GM18907 (cell line): ENCODE measurements at regions not wholly inside any gene's neighbourhood (a gene's known extent, or its start where the extent isn't known, plus 50 kb on each side); places are given as distances from the start of the nearest gene placed in this dataset.
"Not testable (repeated sequence)": the region's sequence is repeated elsewhere in the genome, so short reads cannot be mapped to it uniquely, and the experiment has no call there.

Experiments used
- ATAC-seq: cut with Tn5 transposase; IDR thresholded peaks from one replicate; pipeline ENCODE4 v1.9.1; 2021; ENCODE audit warnings: mild to moderate bottlenecking, moderate library complexity; ENCODE audit not compliant: unreplicated experiment

DNA sequence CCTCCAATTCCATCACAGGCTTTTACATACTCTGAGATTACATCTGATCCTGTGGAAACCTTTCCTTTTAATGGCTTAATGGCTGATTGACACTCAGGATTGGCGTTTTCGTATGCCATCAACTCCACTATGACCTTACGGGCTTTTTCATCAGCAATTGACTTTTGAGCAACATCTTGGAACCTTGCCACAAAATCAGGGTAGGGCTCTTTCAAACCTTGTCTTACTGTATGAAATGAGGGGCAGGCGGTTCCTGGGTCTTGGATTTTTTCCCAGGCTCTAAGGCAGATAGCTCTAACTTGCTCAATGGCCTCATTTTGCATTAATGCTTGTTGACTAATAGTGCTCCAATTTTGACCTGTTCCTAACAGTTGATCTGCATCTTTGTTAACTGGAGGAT, 250.9 kb upstream of the PRKCQ start:
- not testable (repeated sequence) for ATAC-seq

DNA sequence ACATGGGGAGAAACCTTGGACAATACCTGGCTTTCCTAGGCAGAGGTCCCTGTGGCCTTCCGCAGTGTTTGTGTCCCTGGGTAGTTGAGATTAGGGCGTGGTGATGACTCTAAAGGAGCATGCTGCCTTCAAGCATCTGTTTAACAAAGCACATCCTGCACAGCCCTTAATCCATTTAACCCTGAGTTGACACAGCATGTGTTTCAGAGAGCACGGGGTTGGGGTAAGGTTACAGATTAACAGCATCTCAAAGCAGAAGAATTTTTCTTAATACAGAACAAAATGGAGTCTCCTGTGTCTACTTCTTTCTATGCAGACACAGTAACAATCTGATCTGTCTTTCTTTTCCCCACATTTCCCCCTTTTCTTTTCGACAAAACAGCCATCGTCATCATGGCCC, 244.7 kb upstream of the PRKCQ start:
- not testable (repeated sequence) for ATAC-seq

GRCh38 chr10:6823770-6824169, 243.7 kb upstream of the PRKCQ start:
- no peak for ATAC-seq

DNA sequence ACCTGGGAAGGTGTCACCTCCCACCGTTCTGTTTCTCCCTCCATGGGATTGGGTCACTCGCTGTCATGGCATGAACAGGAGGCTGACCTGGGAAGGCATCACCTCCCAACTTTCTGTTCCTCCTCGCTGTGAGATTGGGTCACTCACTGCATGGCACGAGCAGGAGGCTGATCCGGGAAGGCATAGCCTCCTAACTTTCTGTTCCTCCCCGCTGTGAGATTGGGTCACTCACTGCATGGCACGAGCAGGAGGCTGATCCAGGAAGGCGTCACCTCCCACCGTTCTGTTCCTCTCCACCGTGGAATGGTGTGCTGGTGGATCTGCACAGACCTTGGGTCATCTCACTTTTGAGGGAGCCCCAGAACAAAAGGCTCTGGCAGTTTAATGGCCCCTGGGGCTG, 239.2 kb upstream of the PRKCQ start:
- no peak for ATAC-seq

DNA sequence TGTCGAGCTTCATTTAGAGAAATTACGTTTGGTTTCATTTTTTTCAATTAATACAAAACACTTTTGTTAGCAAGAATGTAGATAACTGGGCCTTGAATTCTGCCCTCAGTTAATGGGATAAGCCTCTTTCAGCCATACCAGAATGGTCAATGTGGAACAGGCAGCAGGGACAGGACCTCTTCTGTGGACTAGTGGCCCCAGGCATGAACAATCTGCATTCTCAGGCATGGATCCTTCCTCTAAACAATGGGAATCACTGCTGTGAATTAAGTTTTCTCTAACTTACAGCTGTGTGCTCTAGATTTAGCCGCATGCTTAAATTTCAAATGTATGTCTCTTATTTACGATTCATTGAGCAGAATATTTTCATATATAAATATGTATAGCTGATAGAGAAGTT, 237.7 kb upstream of the PRKCQ start:
- ATAC-seq = no peak

GRCh38 chr10:6815346-6815745, 235.3 kb upstream of the PRKCQ start:
- ATAC-seq = no peak

DNA sequence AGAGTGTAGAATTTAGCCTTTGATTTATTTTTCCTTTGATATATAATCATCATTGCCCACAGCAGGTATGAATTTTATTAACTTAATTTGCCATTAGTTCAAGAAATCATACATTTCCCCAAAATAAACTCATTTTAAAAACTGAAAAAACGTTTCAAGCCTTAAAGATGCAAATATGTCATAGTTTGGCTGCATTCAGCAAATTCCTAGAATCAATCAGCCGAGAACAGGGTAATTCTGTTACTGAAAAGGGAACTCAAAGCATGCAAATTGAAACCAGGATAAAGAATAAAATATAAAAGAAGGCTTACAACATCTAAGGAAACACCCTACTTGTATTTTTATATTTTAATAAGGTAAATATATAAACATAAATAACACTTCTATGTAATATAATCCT, 233.8 kb upstream of the PRKCQ start:
- ATAC-seq = no peak

DNA sequence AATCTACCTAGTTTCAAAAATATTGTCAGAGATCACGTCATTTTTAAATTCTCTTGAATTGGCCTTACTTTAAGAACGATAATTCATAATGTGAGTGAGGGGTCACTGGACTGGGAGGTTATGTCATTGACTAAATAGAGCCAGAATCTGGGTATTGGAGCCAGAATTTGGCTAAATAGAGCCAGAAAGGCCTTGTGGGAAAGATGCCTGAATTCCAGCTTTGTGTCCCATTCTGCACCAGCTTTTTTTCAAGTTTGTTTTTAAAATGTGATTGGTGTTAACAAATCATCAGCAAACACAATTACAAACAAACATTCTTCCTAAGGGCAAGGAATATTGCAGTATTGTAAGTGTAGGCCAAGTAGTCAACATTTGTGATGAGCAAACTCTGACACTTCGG, 233.2 kb upstream of the PRKCQ start:
- no peak for ATAC-seq

GRCh38 chr10:6811153-6811552, 231.1 kb upstream of the PRKCQ start:
- ATAC-seq = no peak

DNA sequence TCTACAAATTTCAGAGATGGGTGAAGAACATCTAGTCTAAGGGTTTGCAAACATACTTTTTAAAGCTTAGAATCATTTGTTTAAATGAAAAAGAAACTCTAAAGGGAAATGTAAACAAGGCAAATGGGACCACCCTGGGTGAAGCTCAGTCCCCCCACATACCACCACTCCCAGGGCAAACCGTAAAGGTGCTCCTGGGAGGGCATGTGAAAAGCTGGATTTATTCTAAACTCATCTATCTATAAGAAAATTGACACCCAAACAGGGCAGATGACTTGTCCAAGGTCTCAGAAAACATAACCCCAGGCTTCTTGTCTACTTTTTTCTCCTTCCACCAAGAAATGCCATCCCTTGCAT, 223.3 kb upstream of the PRKCQ start:
- ATAC-seq = no peak

- no peak for ATAC-seq
These were observed 222.8 kb upstream of the PRKCQ start for GRCh38 chr10:6802759-6803426.

GRCh38 chr10:6796231-6796630, 216.2 kb upstream of the PRKCQ start:
- ATAC-seq = no peak

- ATAC-seq = no peak
These were observed 215.5 kb upstream of the PRKCQ start for GRCh38 chr10:6795541-6795940.

DNA sequence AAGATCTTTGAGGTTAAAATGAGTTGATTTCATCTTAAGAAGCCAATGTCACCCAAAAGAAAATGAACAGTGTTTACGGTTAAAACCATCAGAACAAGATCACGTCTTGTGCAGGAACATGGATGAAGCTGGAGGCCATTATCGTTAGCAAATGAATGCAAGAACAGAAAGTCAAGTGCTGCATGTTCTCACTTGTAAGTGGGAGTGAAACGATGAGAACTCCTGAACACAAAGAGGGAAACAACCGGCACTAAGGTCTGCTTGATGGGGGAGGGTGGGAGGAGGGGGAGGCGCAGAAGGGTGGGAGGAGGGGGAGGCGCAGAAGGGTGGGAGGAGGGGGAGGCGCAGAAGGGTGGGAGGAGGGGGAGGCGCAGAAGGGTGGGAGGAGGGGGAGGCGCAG, 214.8 kb upstream of the PRKCQ start:
- not testable (repeated sequence) for ATAC-seq

DNA sequence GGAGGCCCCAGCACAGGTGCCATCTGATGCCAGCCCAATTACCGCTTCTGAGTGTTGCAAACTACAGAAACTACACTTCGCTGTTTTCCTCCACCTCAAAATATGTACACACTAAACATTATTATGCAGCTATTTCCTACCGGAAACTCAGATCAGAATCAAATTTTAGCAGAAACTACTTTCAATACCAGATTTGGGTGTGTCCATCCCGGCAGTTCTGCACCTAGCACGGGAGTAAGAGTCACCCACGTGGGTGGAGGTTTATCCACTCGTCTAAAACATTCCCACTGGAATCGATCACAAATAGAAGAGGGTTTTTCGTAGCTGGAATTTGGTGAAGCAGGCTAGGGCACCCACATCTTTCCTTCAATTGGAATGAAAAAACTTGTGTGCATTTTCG, 214.4 kb upstream of the PRKCQ start:
- no peak for ATAC-seq

- no peak for ATAC-seq
These were observed 208.7 kb upstream of the PRKCQ start for GRCh38 chr10:6788731-6789130.

- ATAC-seq = no peak
These were observed 208.2 kb upstream of the PRKCQ start for GRCh38 chr10:6788231-6788630.

DNA sequence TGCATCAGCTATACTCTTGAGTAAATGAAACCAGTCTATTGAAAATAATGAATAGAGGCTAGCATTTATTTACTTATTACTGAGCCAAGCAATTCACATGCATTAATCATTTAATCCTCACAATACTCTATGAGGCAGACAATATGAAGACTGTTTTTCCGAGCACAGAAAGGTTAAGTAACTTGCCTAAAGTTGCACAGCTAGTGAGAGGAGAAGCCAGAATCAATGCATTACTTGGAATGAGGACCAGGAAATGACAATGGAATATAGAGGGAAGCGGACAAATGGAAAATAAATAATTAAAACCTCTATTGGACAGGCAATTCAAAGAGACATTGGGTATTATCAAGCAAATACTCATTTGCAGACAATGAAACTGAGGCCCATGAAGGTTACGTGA, 207.6 kb upstream of the PRKCQ start:
- ATAC-seq = no peak

DNA sequence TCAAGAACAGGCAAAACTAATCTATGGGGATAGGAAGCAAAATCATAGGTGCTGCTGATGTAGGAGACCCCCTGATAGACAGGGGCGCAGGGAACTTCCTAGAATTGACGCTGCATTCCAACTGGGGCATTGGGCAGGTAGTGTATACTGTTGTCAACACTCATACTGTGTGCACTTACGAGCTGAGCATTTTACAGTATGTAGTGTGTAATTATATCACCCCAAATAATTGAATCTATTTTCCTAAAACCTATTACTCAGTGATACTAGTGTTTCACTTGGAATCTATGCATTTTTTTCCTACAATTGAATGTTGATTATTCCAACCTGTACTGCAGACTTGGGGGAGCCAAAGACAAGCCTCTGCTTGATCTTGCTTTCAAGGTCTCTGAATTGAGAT, 207.0 kb upstream of the PRKCQ start:
- ATAC-seq = no peak

DNA sequence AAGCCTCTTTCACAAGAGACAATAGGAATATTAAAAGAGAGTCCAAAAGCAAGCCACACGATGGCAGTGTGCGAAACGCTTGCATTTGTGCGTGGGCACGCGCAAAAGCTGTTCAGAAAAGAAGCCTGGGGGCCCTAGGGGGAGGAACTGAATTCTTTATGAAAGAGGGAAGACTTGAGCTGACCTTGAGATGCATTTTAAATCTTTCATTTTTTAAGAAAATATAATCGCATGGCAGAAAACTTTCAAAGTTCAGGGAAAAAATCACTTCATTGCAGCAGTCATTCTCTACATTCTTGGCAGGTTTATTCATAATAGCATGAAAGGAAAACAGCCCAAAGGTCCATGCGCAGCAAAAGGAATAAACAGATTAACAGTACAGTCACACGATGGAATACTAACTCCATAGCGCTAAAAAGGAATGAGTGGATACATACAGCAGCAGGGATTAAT, 206.5 kb upstream of the PRKCQ start:
- no peak for ATAC-seq

DNA sequence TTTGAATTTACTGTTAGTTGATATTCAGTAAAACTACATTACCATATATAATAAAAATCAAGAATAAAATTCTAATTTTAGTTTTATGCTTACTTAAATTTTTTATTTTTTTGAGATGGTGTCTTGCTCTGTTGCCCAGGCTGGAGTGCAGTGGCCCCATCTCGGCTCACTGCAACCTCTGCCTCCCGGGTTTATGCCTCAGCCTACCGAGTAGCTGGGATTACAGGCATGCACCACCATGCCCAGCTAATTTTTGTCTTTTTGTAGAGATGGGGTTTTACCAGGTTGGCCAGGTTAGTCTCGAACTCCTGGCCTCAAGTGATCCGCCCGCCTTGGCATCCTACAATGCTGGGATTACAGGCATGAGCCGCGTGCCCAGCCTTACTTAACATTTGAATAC, 204.4 kb upstream of the PRKCQ start:
- ATAC-seq = not testable (repeated sequence)

DNA sequence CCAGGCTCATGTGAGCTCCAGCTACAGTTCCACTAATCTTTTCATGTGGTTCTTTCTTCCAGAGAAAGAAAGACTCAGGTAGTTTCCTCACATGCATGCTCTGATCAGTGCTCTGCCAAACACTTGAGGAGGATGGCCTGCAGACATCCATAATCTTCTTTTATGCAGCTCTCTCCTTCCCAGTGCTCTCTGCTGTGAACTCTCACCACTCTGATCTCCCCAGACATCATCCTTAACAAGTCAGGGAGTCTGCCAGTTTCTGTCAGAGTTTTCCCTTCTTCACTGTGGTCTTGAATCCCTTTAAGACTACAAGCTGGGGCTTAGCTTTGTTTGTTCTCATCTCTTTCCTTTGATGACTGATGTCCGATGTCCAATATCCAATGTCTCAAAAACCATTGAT, 203.4 kb upstream of the PRKCQ start:
- ATAC-seq = no peak

GRCh38 chr10:6782378-6782777, 202.3 kb upstream of the PRKCQ start:
- ATAC-seq = no peak
